HepG2 (cell line): ENCODE measurements at regions not wholly inside any gene's neighbourhood (a gene's known extent, or its start where the extent isn't known, plus 50 kb on each side); places are given as distances from the start of the nearest gene placed in this dataset.

Source experiments
- AKNA ChIP-seq: sonication (generic); formaldehyde crosslinking; IDR thresholded peaks from 2 replicates; pipeline ENCODE4 v1.4.0; 2020; ENCODE audit warnings: missing genetic modification reagents, borderline replicate concordance
- FOXM1 ChIP-seq: sonication (generic); formaldehyde crosslinking; IDR thresholded peaks from 2 replicates; pipeline ENCODE4 v1.5.0; 2020; ENCODE audit warnings: missing genetic modification reagents
- MIER3 ChIP-seq: IDR thresholded peaks from 2 replicates; pipeline ENCODE4 v1.6.1; 2016; ENCODE audit warnings: missing compliant biosample characterization, borderline replicate concordance
- SIN3A ChIP-seq: IDR thresholded peaks from 2 replicates; pipeline ENCODE4 v1.6.1; 2011; ENCODE audit warnings: low read depth, mild to moderate bottlenecking, control low read depth, low read length, borderline replicate concordance
- ZNF407 ChIP-seq: sonication (generic); formaldehyde crosslinking; IDR thresholded peaks from one replicate; pipeline ENCODE4 v1.5.1; 2020; ENCODE audit warnings: mild to moderate bottlenecking, missing genetic modification reagents; ENCODE audit errors: not compliant biosample characterization

GRCh38 chr1:201632364-201632952 lies 93.5 kb downstream of the NAV1 start (continued):
- TF ChIP-seq MIER3 (CRISPR knock-in tag) = no peak
- TF ChIP-seq FOXM1 (CRISPR knock-in tag) = no peak
- TF ChIP-seq ZNF407 (CRISPR knock-in tag) = no peak
- no peak for TF ChIP-seq AKNA
- TF ChIP-seq SIN3A = no peak
